ENCODE measurements at regions not wholly inside any gene's neighbourhood (a gene's known extent, or its start where the extent isn't known, plus 50 kb on each side); places are given as distances from the start of the nearest gene placed in this dataset.

GRCh38 chr3:105970283-105970682, 101.5 kb upstream of the CBLB start:
- peaks cover 5% of the 10 kb centered on the region for H3K36me3 Mint-ChIP-seq (ENCODE audit: low read depth, unreplicated experiment)
- DNase-seq (ENCODE audit: low spot score), result no peak
- H3K4me3 Mint-ChIP-seq (ENCODE audit: unreplicated experiment), result no peak overlapping the region
- H3K4me1 Mint-ChIP-seq (ENCODE audit: unreplicated experiment), result no peaks in the 10 kb centered on the region
- TF ChIP-seq CTCF (IDR thresholded peaks at IDR 0.05; ENCODE audit: unreplicated experiment), result no peak
- H3K27me3 Mint-ChIP-seq (ENCODE audit: unreplicated experiment), result no peaks in the 10 kb centered on the region
- H3K9me3 Mint-ChIP-seq (ENCODE audit: unreplicated experiment), result peaks cover 17% of the 10 kb centered on the region
- H3K27ac Mint-ChIP-seq (ENCODE audit: unreplicated experiment), result no peak overlapping the region

- Mint-ChIP-seq H3K27ac (ENCODE audit: unreplicated experiment) (no peak overlapping the region), H3K4me3 (ENCODE audit: unreplicated experiment) (peak overlapping the region; percentile 23), H3K36me3 (ENCODE audit: low read depth, unreplicated experiment) (peaks cover 5% of the 10 kb centered on the region), H3K27me3 (ENCODE audit: unreplicated experiment) (no peaks in the 10 kb centered on the region), H3K4me1 (ENCODE audit: unreplicated experiment) (no peaks in the 10 kb centered on the region), H3K9me3 (ENCODE audit: unreplicated experiment) (peaks cover 17% of the 10 kb centered on the region)
- no peak for TF ChIP-seq CTCF (IDR thresholded peaks at IDR 0.05; ENCODE audit: unreplicated experiment)
- DNase-seq (ENCODE audit: low spot score), result no peak
Measured at GRCh38 chr3:105972069-105972468, 103.3 kb upstream of the CBLB start.

- Mint-ChIP-seq H3K9me3 (ENCODE audit: unreplicated experiment) (peaks cover 17% of the 10 kb centered on the region), H3K4me1 (ENCODE audit: unreplicated experiment) (no peaks in the 10 kb centered on the region), H3K36me3 (ENCODE audit: low read depth, unreplicated experiment) (peaks cover 5% of the 10 kb centered on the region), H3K4me3 (ENCODE audit: unreplicated experiment) (no peak overlapping the region), H3K27ac (ENCODE audit: unreplicated experiment) (no peak overlapping the region), H3K27me3 (ENCODE audit: unreplicated experiment) (no peaks in the 10 kb centered on the region)
- DNase-seq (ENCODE audit: low spot score), result no peak
- TF ChIP-seq CTCF (IDR thresholded peaks at IDR 0.05; ENCODE audit: unreplicated experiment), result no peak
Measured at GRCh38 chr3:105974381-105974780, 105.6 kb upstream of the CBLB start.

- Mint-ChIP-seq H3K27me3 (ENCODE audit: unreplicated experiment) (no peaks in the 10 kb centered on the region), H3K4me1 (ENCODE audit: unreplicated experiment) (no peaks in the 10 kb centered on the region), H3K4me3 (ENCODE audit: unreplicated experiment) (no peak overlapping the region), H3K9me3 (ENCODE audit: unreplicated experiment) (peaks cover 11% of the 10 kb centered on the region), H3K27ac (ENCODE audit: unreplicated experiment) (no peak overlapping the region), H3K36me3 (ENCODE audit: low read depth, unreplicated experiment) (peaks cover 5% of the 10 kb centered on the region)
- DNase-seq (ENCODE audit: low spot score), result no peak
- no peak for TF ChIP-seq CTCF (IDR thresholded peaks at IDR 0.05; ENCODE audit: unreplicated experiment)
Measured at GRCh38 chr3:105976196-105976595, 107.4 kb upstream of the CBLB start.

- Mint-ChIP-seq H3K4me1 (ENCODE audit: unreplicated experiment) (no peaks in the 10 kb centered on the region), H3K9me3 (ENCODE audit: unreplicated experiment) (no peaks in the 10 kb centered on the region), H3K27ac (ENCODE audit: unreplicated experiment) (no peak overlapping the region), H3K4me3 (ENCODE audit: unreplicated experiment) (no peak overlapping the region), H3K36me3 (ENCODE audit: low read depth, unreplicated experiment) (no peaks in the 10 kb centered on the region), H3K27me3 (ENCODE audit: unreplicated experiment) (peaks cover 2% of the 10 kb centered on the region)
- DNase-seq (ENCODE audit: low spot score), result no peak
- no peak for TF ChIP-seq CTCF (IDR thresholded peaks at IDR 0.05; ENCODE audit: unreplicated experiment)
Measured at GRCh38 chr3:105979961-105980360, 111.1 kb upstream of the CBLB start.

Data from endothelial cell (in vitro differentiated cells).